Transverse colon (tissue), 4 donors: ENCODE measurements at regions not wholly inside any gene's neighbourhood (a gene's known extent, or its start where the extent isn't known, plus 50 kb on each side); places are given as distances from the start of the nearest gene placed in this dataset.

Source experiments
- DNase-seq: peaks from one replicate; pipeline ENCODE4 v3.0.0-alpha.2; 2019
- H3K27ac ChIP-seq, 4 donors: fragments of 200-600 bp; sonication (generic); 2 replicates each; pipeline ENCODE4 v1.5.1; 2016 to 2018; ENCODE audit warnings: inconsistent platforms in 4 of 4
- H3K27me3 ChIP-seq: fragments of 200-600 bp; sonication (generic); 2 replicates; pipeline ENCODE4 v1.5.1; 2017; ENCODE audit warnings: inconsistent platforms
- H3K36me3 ChIP-seq, 4 donors: fragments of 200-600 bp; sonication (generic); 2 replicates each; pipeline ENCODE4 v1.5.1; 2017 to 2019; ENCODE audit warnings: inconsistent platforms in 4 of 4
- H3K4me1 ChIP-seq, 4 donors: fragments of 200-600 bp; sonication (generic); 2 replicates each; pipeline ENCODE4 v1.5.1; 2017 to 2020; ENCODE audit warnings: inconsistent platforms in 4 of 4
- H3K4me3 ChIP-seq, 4 donors: fragments of 200-600 bp; sonication (generic); 1 replicate in 1 of 4; 2 replicates in 3 of 4; pipeline versions ENCODE4 v1.5.1 to v1.6.1; 2017 to 2019; ENCODE audit warnings: inconsistent platforms in 4 of 4
- H3K9me3 ChIP-seq, 2 donors: fragments of 200-600 bp; sonication (generic); 2 replicates each; pipeline ENCODE4 v1.5.1; 2017 to 2019; ENCODE audit warnings: inconsistent platforms in 2 of 2
- CTCF ChIP-seq, 5 experiments: fragments of 200-600 bp in 3 of 5; fragments of 450-650 bp in 2 of 5; sonication (generic) in 3 of 5; IDR thresholded peaks; 1 replicate in 2 of 5; 2 replicates in 3 of 5; pipeline ENCODE4 v1.5.1; 2016 to 2017; ENCODE audit warnings: antibody characterized with exemption in 5 of 5, inconsistent platforms in 3 of 5, mild to moderate bottlenecking in 2 of 5, moderate library complexity in 1 of 5
- EP300 ChIP-seq: sonication (generic); formaldehyde crosslinking; IDR thresholded peaks from one replicate; pipeline ENCODE4 v1.6.1; 2017; ENCODE audit warnings: antibody characterized with exemption, low read depth
- POLR2A ChIP-seq: fragments of 450-650 bp; IDR thresholded peaks from one replicate; pipeline ENCODE4 v1.6.1; 2016; ENCODE audit warnings: antibody characterized with exemption, mild to moderate bottlenecking, moderate library complexity
- POLR2AphosphoS5 ChIP-seq, 3 donors: sonication (generic); formaldehyde crosslinking; IDR thresholded peaks; one replicate each; pipeline ENCODE4 v1.6.1; 2016; ENCODE audit warnings: antibody characterized with exemption in 3 of 3
- WGBS, 2 donors: methylation state at CpG; one replicate each; pipeline ENCODE4 v1.1.5; 2018; ENCODE audit warnings: low coverage in 1 of 2; 5-methylcytosine and 5-hydroxymethylcytosine counted together
- in situ Hi-C, 4 donors: fragments of 200-750 bp; cut with MboI; loops; one replicate each; pipeline versions ENCODE4 v1.15.0 to v1.15.1; 2017; ENCODE audit warnings: low sequenced_read_pairs in 3 of 4, low pct_ligation_motif_present in 1 of 4, low pct_unique_long_range_greater_than_20kb in 1 of 4
- intact Hi-C: fragments of 100-400 bp; cut with DNase I; formaldehyde crosslinking; loops from one replicate; pipeline ENCODE4 v1.15.1; 2023; ENCODE audit warnings: low total_unique reads

GRCh38 chr2:21646345-21646744 lies 522.6 kb downstream of the TDRD15 start:
- no peak overlapping the region for H3K27ac ChIP-seq
- H3K36me3 ChIP-seq = no peaks in the 10 kb centered on the region
- no peaks in the 10 kb centered on the region for H3K4me1 ChIP-seq
- no peaks in the 10 kb centered on the region for H3K27me3 ChIP-seq
- no peak overlapping the region for H3K4me3 ChIP-seq
- H3K9me3 ChIP-seq = no peaks in the 10 kb centered on the region
- in situ Hi-C loops = no loop called here
- no peak for DNase-seq
- TF ChIP-seq CTCF (IDR thresholded peaks at IDR 0.05) (no peak), EP300 (no peak), POLR2AphosphoS5 (IDR thresholded peaks at IDR 0.05) (no peak), POLR2A (no peak)
- 56 to 93% methylated on average over 5 of the region's 5 CpGs for WGBS, 2 donors
- intact Hi-C loops = no loop called here

GRCh38 chr2:21650569-21650968 lies 526.8 kb downstream of the TDRD15 start:
- WGBS, 2 donors = 46 to 53% methylated on average over 4 of the region's 4 CpGs
- Histone ChIP-seq H3K36me3 (no peaks in the 10 kb centered on the region), H3K27ac (no peak overlapping the region), H3K27me3 (no peaks in the 10 kb centered on the region), H3K4me1 (no peaks in the 10 kb centered on the region), H3K4me3 (no peak overlapping the region), H3K9me3 (no peaks in the 10 kb centered on the region)
- no peak for DNase-seq
- in situ Hi-C loops = no loop called here
- TF ChIP-seq EP300 = no peak
- no peak for TF ChIP-seq CTCF (IDR thresholded peaks at IDR 0.05)
- TF ChIP-seq POLR2A = no peak
- no peak for TF ChIP-seq POLR2AphosphoS5 (IDR thresholded peaks at IDR 0.05)
- intact Hi-C loops = no loop called here

- Histone ChIP-seq H3K27ac (no peak overlapping the region), H3K27me3 (no peaks in the 10 kb centered on the region), H3K36me3 (no peaks in the 10 kb centered on the region), H3K4me1 (peaks cover 0 to 9% (median 0%) of the 10 kb centered on the region in 4 donors), H3K4me3 (no peak overlapping the region), H3K9me3 (no peaks in the 10 kb centered on the region)
- no peak for DNase-seq
- 82% methylated on average over 4 of the region's 4 CpGs; no CpG with 5 or more reads in 1 of the 2 donors for WGBS, 2 donors
- intact Hi-C loops = no loop called here
- TF ChIP-seq CTCF (IDR thresholded peaks at IDR 0.05) (no peak), POLR2AphosphoS5 (IDR thresholded peaks at IDR 0.05) (no peak), POLR2A (no peak), EP300 (no peak)
- in situ Hi-C loops = no loop called here
These were observed 531.4 kb downstream of the TDRD15 start for GRCh38 chr2:21655136-21655535.

GRCh38 chr2:21656330-21657075 lies 532.7 kb downstream of the TDRD15 start:
- H3K27me3 ChIP-seq = no peaks in the 10 kb centered on the region
- TF ChIP-seq POLR2AphosphoS5 (IDR thresholded peaks at IDR 0.05) (no peak), EP300 (no peak), POLR2A (no peak), CTCF (IDR thresholded peaks at IDR 0.05) (no peak)
- WGBS, 2 donors = 72 to 78% methylated on average over 6 to 10 of the region's 10 CpGs

More at GRCh38 chr2:21656330-21657075, 532.7 kb downstream of the TDRD15 start:
- DNase-seq = no peak
- H3K4me3 ChIP-seq = no peak overlapping the region
- H3K4me1 ChIP-seq = peaks cover 0 to 9% (median 0%) of the 10 kb centered on the region in 4 donors
- in situ Hi-C loops (no loop called here), intact Hi-C loops (no loop called here)
- no peak overlapping the region for H3K27ac ChIP-seq
- no peaks in the 10 kb centered on the region for H3K9me3 ChIP-seq
- H3K36me3 ChIP-seq = no peaks in the 10 kb centered on the region
